Gastrocnemius medialis (tissue), 4 donors: ENCODE measurements at regions not wholly inside any gene's neighbourhood (a gene's known extent, or its start where the extent isn't known, plus 50 kb on each side); places are given as distances from the start of the nearest gene placed in this dataset.

Source experiments
- ATAC-seq, 2 donors: fragments of 150-250 bp; one replicate each; pipeline ENCODE4 v1.9.1; 2016
- DNase-seq, 2 donors: peaks; one replicate each; pipeline ENCODE4 v3.0.0-alpha.2; 2019
- H3K27ac ChIP-seq, 4 donors: fragments of 200-600 bp; sonication (generic); 1 replicate in 1 of 4; 2 replicates in 3 of 4; pipeline ENCODE4 v1.5.1; 2016 to 2018; ENCODE audit warnings: mild to moderate bottlenecking in 2 of 4, moderate library complexity in 1 of 4
- H3K27me3 ChIP-seq, 3 donors: fragments of 200-600 bp; sonication (generic) in 2 of 3; 1 replicate in 1 of 3; 2 replicates in 2 of 3; pipeline versions ENCODE4 v1.5.1 to v1.6.0; 2016 to 2019; ENCODE audit warnings: mild to moderate bottlenecking in 1 of 3, moderate library complexity in 1 of 3
- H3K36me3 ChIP-seq, 2 donors: fragments of 200-600 bp; sonication (generic) in 1 of 2; one replicate each; pipeline ENCODE4 v1.5.1; 2017 to 2018
- H3K4me1 ChIP-seq, 2 donors: fragments of 200-600 bp; sonication (generic) in 1 of 2; one replicate each; pipeline ENCODE4 v1.5.1; 2016 to 2017; ENCODE audit warnings: mild to moderate bottlenecking in 2 of 2
- H3K4me3 ChIP-seq, 4 donors: fragments of 200-600 bp; sonication (generic) in 3 of 4; 1 replicate in 1 of 4; 2 replicates in 3 of 4; pipeline ENCODE4 v1.5.1; 2016 to 2019; ENCODE audit warnings: mild to moderate bottlenecking in 2 of 4
- H3K9me3 ChIP-seq, 3 donors: fragments of 200-600 bp; sonication (generic) in 2 of 3; 1 replicate in 1 of 3; 2 replicates in 2 of 3; pipeline ENCODE4 v1.5.1; 2016 to 2019
- POLR2A ChIP-seq, 2 donors: fragments of 450-650 bp; IDR thresholded peaks; one replicate each; pipeline ENCODE4 v1.6.1; 2017; ENCODE audit warnings: antibody characterized with exemption in 2 of 2, mild to moderate bottlenecking in 2 of 2, moderate library complexity in 2 of 2
- in situ Hi-C, 4 donors: fragments of 200-750 bp; cut with MboI; loops; one replicate each; pipeline versions ENCODE4 v1.15.0 to v1.8.0; 2017; ENCODE audit warnings: low sequenced_read_pairs in 4 of 4
- intact Hi-C: fragments of 100-400 bp; cut with DNase I; formaldehyde crosslinking; loops from one replicate; pipeline ENCODE4 v1.15.1; 2023; ENCODE audit warnings: low total_unique reads
- TF ChIP-seq, protein P1 (sequence below), 5 experiments: fragments of 450-650 bp in 3 of 5; fragments of 200-600 bp in 2 of 5; sonication (generic) in 2 of 5; IDR thresholded peaks in 4 of 5; conservative IDR thresholded peaks in 1 of 5; 1 replicate in 4 of 5; 2 replicates in 1 of 5; pipeline ENCODE4 v1.5.1; 2016 to 2019; ENCODE audit warnings: antibody characterized with exemption in 5 of 5, mild to moderate bottlenecking in 3 of 5, moderate library complexity in 3 of 5

DNA sequence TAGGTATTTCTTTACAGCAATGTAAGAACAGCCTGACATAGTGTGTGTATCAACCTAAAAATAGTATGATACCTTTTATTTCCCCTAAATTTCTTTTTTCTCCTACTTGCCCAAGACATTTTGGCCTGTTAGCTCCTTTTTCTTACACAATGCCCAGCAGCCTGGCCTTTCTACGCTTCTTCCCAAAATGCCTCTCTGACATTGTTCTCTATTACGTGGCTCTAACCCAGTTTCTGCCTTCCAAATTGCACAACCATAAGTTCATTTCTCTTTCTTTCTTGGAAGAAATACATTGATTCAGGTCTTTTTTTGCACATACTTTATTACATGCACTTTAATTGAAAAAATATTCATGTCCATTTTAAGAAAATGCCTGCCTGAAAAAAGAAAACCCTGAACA is 408.2 kb downstream of the PRR16 start:
- no peak for ATAC-seq
- intact Hi-C loops (no loop called here), in situ Hi-C loops (no loop called here)
- no peak for DNase-seq
- Histone ChIP-seq H3K9me3 (no peaks in the 10 kb centered on the region), H3K27ac (no peak overlapping the region), H3K36me3 (no peaks in the 10 kb centered on the region), H3K4me1 (no peaks in the 10 kb centered on the region), H3K4me3 (no peak overlapping the region), H3K27me3 (no peaks in the 10 kb centered on the region)
- no peak for TF ChIP-seq POLR2A (IDR thresholded peaks at IDR 0.05)
- TF ChIP-seq, protein P1, sequence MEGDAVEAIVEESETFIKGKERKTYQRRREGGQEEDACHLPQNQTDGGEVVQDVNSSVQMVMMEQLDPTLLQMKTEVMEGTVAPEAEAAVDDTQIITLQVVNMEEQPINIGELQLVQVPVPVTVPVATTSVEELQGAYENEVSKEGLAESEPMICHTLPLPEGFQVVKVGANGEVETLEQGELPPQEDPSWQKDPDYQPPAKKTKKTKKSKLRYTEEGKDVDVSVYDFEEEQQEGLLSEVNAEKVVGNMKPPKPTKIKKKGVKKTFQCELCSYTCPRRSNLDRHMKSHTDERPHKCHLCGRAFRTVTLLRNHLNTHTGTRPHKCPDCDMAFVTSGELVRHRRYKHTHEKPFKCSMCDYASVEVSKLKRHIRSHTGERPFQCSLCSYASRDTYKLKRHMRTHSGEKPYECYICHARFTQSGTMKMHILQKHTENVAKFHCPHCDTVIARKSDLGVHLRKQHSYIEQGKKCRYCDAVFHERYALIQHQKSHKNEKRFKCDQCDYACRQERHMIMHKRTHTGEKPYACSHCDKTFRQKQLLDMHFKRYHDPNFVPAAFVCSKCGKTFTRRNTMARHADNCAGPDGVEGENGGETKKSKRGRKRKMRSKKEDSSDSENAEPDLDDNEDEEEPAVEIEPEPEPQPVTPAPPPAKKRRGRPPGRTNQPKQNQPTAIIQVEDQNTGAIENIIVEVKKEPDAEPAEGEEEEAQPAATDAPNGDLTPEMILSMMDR (IDR thresholded peaks at IDR 0.05 in 4 of 5, conservative IDR thresholded peaks at IDR 0.05 in 1 of 5): no peak

DNA sequence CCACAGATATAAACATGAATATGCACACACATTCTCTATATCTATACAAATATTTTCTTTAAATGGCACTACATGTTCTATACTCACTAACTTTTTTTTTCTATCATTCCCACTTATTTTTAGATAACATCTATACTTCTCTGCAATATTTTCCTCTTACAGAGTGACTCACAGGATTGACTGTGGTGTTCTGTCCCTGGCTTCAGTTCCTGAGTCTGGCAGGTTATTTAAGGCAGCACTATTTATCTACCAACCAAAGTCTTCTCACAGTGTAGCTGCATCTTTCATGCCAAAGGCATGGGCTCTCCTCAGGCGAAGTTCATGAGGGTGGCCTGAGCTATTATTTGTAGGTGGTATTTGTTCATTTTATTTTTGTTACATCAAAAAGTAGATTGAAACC is 409.0 kb downstream of the PRR16 start:
- ATAC-seq: no peak

DNA sequence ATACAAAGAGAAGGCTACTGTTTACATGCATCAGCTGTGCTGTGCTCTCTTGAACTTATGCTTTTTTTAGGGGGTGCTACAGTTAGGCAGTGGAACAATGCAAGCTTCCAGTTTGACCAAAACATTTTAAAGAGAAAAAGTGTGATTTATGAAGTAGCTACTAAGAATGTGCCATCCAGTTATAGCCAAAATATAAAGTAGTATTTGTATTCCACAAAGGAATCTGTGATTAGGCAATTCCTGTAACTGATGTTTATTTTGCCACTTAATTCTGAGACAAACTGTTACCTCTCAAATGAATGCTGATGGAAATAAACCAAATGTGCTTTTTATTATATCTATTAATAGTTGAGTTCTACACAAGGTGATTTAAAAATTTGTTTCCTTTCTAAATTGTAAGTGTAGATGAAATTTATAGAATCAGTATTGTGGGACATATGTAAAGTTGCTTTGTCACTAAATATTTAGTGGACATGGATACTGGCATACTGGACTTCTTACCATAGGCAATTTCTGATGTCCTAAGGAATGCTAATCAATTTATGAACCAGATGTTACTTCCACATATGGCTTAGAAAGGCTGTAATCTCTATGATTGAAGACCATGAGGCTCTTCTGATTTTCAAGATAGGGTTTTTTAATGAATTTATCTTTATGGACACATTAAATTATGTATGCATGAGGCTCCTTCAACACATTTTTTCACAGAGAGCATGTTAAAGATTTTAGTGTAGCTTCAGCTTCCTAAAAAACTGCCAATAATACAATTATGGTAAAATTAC is 410.2 kb downstream of the PRR16 start:
- DNase-seq (no peak), ATAC-seq (no peak)
- no peak overlapping the region for H3K4me3 ChIP-seq
- no peaks in the 10 kb centered on the region for H3K9me3 ChIP-seq
- in situ Hi-C loops: no loop called here
- intact Hi-C loops: no loop called here
- no peak overlapping the region for H3K27ac ChIP-seq
- H3K27me3 ChIP-seq: no peaks in the 10 kb centered on the region
- H3K4me1 ChIP-seq: no peaks in the 10 kb centered on the region
- TF ChIP-seq, protein P1 (IDR thresholded peaks at IDR 0.05 in 4 of 5, conservative IDR thresholded peaks at IDR 0.05 in 1 of 5): no peak
- TF ChIP-seq POLR2A (IDR thresholded peaks at IDR 0.05): no peak
- H3K36me3 ChIP-seq: no peaks in the 10 kb centered on the region

More for the DNA sequence above, 409.0 kb downstream of the PRR16 start:
- H3K4me1 ChIP-seq: no peaks in the 10 kb centered on the region
- no peaks in the 10 kb centered on the region for H3K9me3 ChIP-seq
- H3K27me3 ChIP-seq: no peaks in the 10 kb centered on the region
- no peak overlapping the region for H3K4me3 ChIP-seq
- no peak for DNase-seq
- intact Hi-C loops: no loop called here
- no peaks in the 10 kb centered on the region for H3K36me3 ChIP-seq
- no peak for TF ChIP-seq POLR2A (IDR thresholded peaks at IDR 0.05)
- TF ChIP-seq, protein P1 (IDR thresholded peaks at IDR 0.05 in 4 of 5, conservative IDR thresholded peaks at IDR 0.05 in 1 of 5): no peak
- in situ Hi-C loops: no loop called here
- H3K27ac ChIP-seq: no peak overlapping the region

DNA sequence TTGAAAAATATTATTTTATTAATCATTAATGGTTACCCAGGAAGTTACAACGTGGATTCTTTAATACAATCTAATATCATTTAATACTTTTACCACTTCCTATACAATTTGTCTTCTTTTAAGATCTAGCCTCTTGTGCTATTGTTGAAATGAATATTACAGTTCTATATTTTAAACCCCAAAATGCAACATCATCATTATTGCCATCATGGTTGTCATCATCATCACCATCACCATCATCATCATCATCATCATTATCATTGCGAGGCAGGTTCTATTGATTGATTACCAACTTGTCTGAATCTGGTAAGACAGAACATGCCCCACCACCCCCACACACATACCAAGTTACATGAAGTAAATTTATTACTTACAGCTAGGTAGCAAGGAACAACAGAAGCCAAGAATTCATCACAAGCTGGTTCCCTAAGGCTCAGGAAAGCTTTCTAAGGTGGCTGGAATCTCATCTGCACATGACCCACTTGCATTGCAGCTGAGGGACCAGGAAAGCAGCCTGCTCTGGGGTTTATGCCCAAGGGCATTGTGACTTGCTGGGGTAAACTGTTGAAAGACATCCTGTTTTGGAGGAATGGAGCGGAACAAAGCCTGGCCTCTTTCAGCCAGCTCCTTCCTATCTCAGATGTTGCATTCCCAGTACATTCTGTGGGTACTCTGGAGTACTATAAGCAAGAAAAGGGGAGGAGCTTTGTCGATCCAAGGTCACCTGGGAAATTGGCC is 418.1 kb downstream of the PRR16 start:
- Histone ChIP-seq H3K27ac (no peak overlapping the region), H3K27me3 (no peaks in the 10 kb centered on the region), H3K4me3 (no peak overlapping the region), H3K4me1 (no peaks in the 10 kb centered on the region), H3K9me3 (no peaks in the 10 kb centered on the region), H3K36me3 (no peaks in the 10 kb centered on the region)
- in situ Hi-C loops (no loop called here), intact Hi-C loops (no loop called here)
- TF ChIP-seq, protein P1 (IDR thresholded peaks at IDR 0.05 in 4 of 5, conservative IDR thresholded peaks at IDR 0.05 in 1 of 5): no peak
- no peak for TF ChIP-seq POLR2A (IDR thresholded peaks at IDR 0.05)
- no peak for ATAC-seq
- DNase-seq: no peak
